HEK293 (cell line): ENCODE measurements at regions not wholly inside any gene's neighbourhood (a gene's known extent, or its start where the extent isn't known, plus 50 kb on each side); places are given as distances from the start of the nearest gene placed in this dataset.

Experiments
- CTCF ChIA-PET: fragments of 350-600 bp; formaldehyde crosslinking; extraction: SDS; loops from one replicate; lab custom pipeline; 2021; ENCODE audit warnings: antibody characterized with exemption; lab: Yijun Ruan, JAX
- POLR2A ChIA-PET: fragments of 300-600 bp; formaldehyde crosslinking; extraction: SDS; loops from one replicate; lab custom pipeline; 2020; ENCODE audit warnings: antibody characterized with exemption, inconsistent platforms; lab: Yijun Ruan, JAX
- H3K27ac ChIP-seq: fragments of 200-500 bp; sonication (Bioruptor generic); 2 replicates; pipeline ENCODE4 v1.5.1; 2014; ENCODE audit warnings: low read depth, low read length, control low read depth, inconsistent platforms; ENCODE audit errors: extremely low read depth
- H3K36me3 ChIP-seq, 2 experiments: fragments of 200-500 bp in 1 of 2; sonication (Bioruptor generic) in 1 of 2; 1 replicate in 1 of 2; 2 replicates in 1 of 2; pipeline ENCODE4 v1.5.1; 2014 to 2017; ENCODE audit warnings: inconsistent platforms in 2 of 2, low read length in 2 of 2; ENCODE audit not compliant: control insufficient read depth in 2 of 2, insufficient read depth in 1 of 2
- H3K4me1 ChIP-seq: fragments of 200-500 bp; sonication (Bioruptor generic); 2 replicates; pipeline ENCODE4 v1.5.1; 2014; ENCODE audit warnings: mild to moderate bottlenecking, low read length, inconsistent platforms; ENCODE audit not compliant: control insufficient read depth, insufficient read depth
- H3K4me3 ChIP-seq: 2 replicates; pipeline ENCODE4 v1.5.1; 2011; ENCODE audit warnings: low read depth, mild to moderate bottlenecking, control low read depth, low read length, moderate library complexity
- H3K9me3 ChIP-seq: fragments of 200-500 bp; sonication (Bioruptor generic); 2 replicates; pipeline ENCODE4 v1.5.1; 2014; ENCODE audit warnings: low read depth, low read length, inconsistent platforms; ENCODE audit not compliant: control insufficient read depth, insufficient read depth
- BCL11B ChIP-seq: fragments of 450-650 bp; formaldehyde crosslinking; IDR thresholded peaks from 2 replicates; pipeline ENCODE4 v1.5.1; 2016; ENCODE audit warnings: low read depth, missing biosample characterization, missing genetic modification characterization
- ELK4 ChIP-seq: IDR thresholded peaks from 2 replicates; pipeline ENCODE4 v1.6.1; 2011; ENCODE audit warnings: mild to moderate bottlenecking, low read depth, low read length, borderline replicate concordance
- GLI2 ChIP-seq: fragments of 450-650 bp; formaldehyde crosslinking; IDR thresholded peaks from 2 replicates; pipeline ENCODE4; 2017; ENCODE audit warnings: missing biosample characterization, missing genetic modification characterization, low read depth, borderline replicate concordance
- KLF7 ChIP-seq: fragments of 450-650 bp; formaldehyde crosslinking; IDR thresholded peaks from 2 replicates; pipeline ENCODE4 v1.5.1; 2016; ENCODE audit warnings: missing biosample characterization, missing genetic modification characterization, borderline replicate concordance
- PRDM2 ChIP-seq: fragments of 450-650 bp; formaldehyde crosslinking; IDR thresholded peaks from 2 replicates; pipeline ENCODE4 v1.5.1; 2016; ENCODE audit warnings: missing biosample characterization, missing genetic modification characterization, borderline replicate concordance
- ZBTB20 ChIP-seq: fragments of 450-650 bp; formaldehyde crosslinking; IDR thresholded peaks from 2 replicates; pipeline ENCODE4 v1.5.1; 2016; ENCODE audit warnings: missing biosample characterization, missing genetic modification characterization
- ZFP69B ChIP-seq: fragments of 450-650 bp; formaldehyde crosslinking; IDR thresholded peaks from 2 replicates; pipeline ENCODE4 v1.5.1; 2016; ENCODE audit warnings: missing biosample characterization, missing genetic modification characterization
- ZNF335 ChIP-seq: fragments of 450-650 bp; formaldehyde crosslinking; conservative IDR thresholded peaks from 2 replicates; pipeline ENCODE4 v1.5.1; 2016; ENCODE audit warnings: missing biosample characterization, missing genetic modification characterization
- ZNF510 ChIP-seq: fragments of 450-650 bp; formaldehyde crosslinking; IDR thresholded peaks from 2 replicates; pipeline ENCODE4 v1.5.1; 2018; ENCODE audit warnings: mild to moderate bottlenecking, missing genetic modification characterization, missing biosample characterization; ENCODE audit not compliant: insufficient replicate concordance
- ZNF561 ChIP-seq: fragments of 450-650 bp; IDR thresholded peaks from 2 replicates; pipeline ENCODE4 v1.5.1; 2018; ENCODE audit warnings: missing biosample characterization, missing genetic modification characterization, borderline replicate concordance
- ZNF571 ChIP-seq: fragments of 450-650 bp; formaldehyde crosslinking; IDR thresholded peaks from 2 replicates; pipeline ENCODE4 v1.5.0; 2017; ENCODE audit warnings: missing biosample characterization, missing genetic modification characterization
- ZNF654 ChIP-seq: fragments of 450-650 bp; formaldehyde crosslinking; IDR thresholded peaks from 2 replicates; pipeline ENCODE4 v1.5.1; 2016; ENCODE audit warnings: low read depth, missing biosample characterization, missing genetic modification characterization
- ZNF76 ChIP-seq: fragments of 450-650 bp; formaldehyde crosslinking; IDR thresholded peaks from 2 replicates; pipeline ENCODE4; 2016; ENCODE audit warnings: low read depth, missing biosample characterization, missing genetic modification characterization, borderline replicate concordance
- ZNF837 ChIP-seq: fragments of 450-650 bp; formaldehyde crosslinking; IDR thresholded peaks from 2 replicates; pipeline ENCODE4 v1.5.1; 2016; ENCODE audit warnings: missing biosample characterization, missing genetic modification characterization
- ZSCAN16 ChIP-seq: fragments of 450-650 bp; formaldehyde crosslinking; IDR thresholded peaks from 2 replicates; pipeline ENCODE4 v1.5.1; 2016; ENCODE audit warnings: missing biosample characterization, missing genetic modification characterization
- ZXDB ChIP-seq: fragments of 450-650 bp; formaldehyde crosslinking; IDR thresholded peaks from 2 replicates; pipeline ENCODE4 v1.5.1; 2016; ENCODE audit warnings: missing biosample characterization, missing genetic modification characterization
- TF ChIP-seq, protein P1 (sequence below): fragments of 450-650 bp; IDR thresholded peaks from 2 replicates; pipeline ENCODE4 v1.5.1; 2018; ENCODE audit warnings: missing biosample characterization, missing genetic modification characterization
- TF ChIP-seq, protein P2 (sequence below): fragments of 450-650 bp; formaldehyde crosslinking; conservative IDR thresholded peaks from 2 replicates; pipeline ENCODE4 v1.5.1; 2016; ENCODE audit warnings: low read depth, missing biosample characterization, missing genetic modification characterization

GRCh38 chr3:1962396-1963088 is 136.1 kb upstream of the CNTN4 start:
- H3K4me3 ChIP-seq: no peak overlapping the region
- no peak overlapping the region for H3K27ac ChIP-seq
- H3K9me3 ChIP-seq: no peaks in the 10 kb centered on the region
- TF ChIP-seq ELK4: no peak
- ChIA-PET POLR2A (no interaction called here), CTCF (interaction anchor here (0.7 to 1.0 kb wide), 2 partner anchors 10 to 13 kb away, joined by 3 to 6 read pairs; no protein-coding TSS in a partner anchor)
- 0 out of 2 replicates have a peak, but pooled peaks cover 3% of the 10 kb centered on the region for H3K4me1 ChIP-seq
- no peaks in the 10 kb centered on the region for H3K36me3 ChIP-seq

- H3K4me3 ChIP-seq: no peak overlapping the region
- no peak for TF ChIP-seq GLI2 (tag by site-specific recombination)
- TF ChIP-seq ZNF335 (tag by site-specific recombination): no peak
- no peak for TF ChIP-seq ZNF654
- no peak for TF ChIP-seq BCL11B
- no peak for TF ChIP-seq ZBTB20 (tag by site-specific recombination)
- TF ChIP-seq ZNF837 (tag by site-specific recombination): no peak
- H3K36me3 ChIP-seq: no peaks in the 10 kb centered on the region
- CTCF ChIA-PET: interaction anchor here (0.6 to 0.7 kb wide), 3 partner anchors 40 to 1008 kb away, joined by 3 to 4 read pairs (median 3); no protein-coding TSS in a partner anchor
- H3K4me1 ChIP-seq: 0 out of 2 replicates have a peak, but pooled peaks cover 3% of the 10 kb centered on the region
- no peaks in the 10 kb centered on the region for H3K9me3 ChIP-seq
- no peak overlapping the region for H3K27ac ChIP-seq
- POLR2A ChIA-PET: no interaction called here
Measured at GRCh38 chr3:1963896-1964295, 134.8 kb upstream of the CNTN4 start.

GRCh38 chr3:1967525-1967924 is 131.1 kb upstream of the CNTN4 start:
- Histone ChIP-seq H3K9me3 (no peaks in the 10 kb centered on the region), H3K27ac (no peak overlapping the region), H3K4me3 (no peak overlapping the region), H3K4me1 (0 out of 2 replicates have a peak, but pooled peaks cover 3% of the 10 kb centered on the region), H3K36me3 (no peaks in the 10 kb centered on the region)
- ChIA-PET CTCF (no interaction called here), POLR2A (no interaction called here)
- TF ChIP-seq, protein P1, sequence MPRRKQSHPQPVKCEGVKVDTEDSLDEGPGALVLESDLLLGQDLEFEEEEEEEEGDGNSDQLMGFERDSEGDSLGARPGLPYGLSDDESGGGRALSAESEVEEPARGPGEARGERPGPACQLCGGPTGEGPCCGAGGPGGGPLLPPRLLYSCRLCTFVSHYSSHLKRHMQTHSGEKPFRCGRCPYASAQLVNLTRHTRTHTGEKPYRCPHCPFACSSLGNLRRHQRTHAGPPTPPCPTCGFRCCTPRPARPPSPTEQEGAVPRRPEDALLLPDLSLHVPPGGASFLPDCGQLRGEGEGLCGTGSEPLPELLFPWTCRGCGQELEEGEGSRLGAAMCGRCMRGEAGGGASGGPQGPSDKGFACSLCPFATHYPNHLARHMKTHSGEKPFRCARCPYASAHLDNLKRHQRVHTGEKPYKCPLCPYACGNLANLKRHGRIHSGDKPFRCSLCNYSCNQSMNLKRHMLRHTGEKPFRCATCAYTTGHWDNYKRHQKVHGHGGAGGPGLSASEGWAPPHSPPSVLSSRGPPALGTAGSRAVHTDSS (tag by site-specific recombination): no peak
- TF ChIP-seq ZNF76 (tag by site-specific recombination) (no peak), ZSCAN16 (no peak), PRDM2 (no peak), ZNF571 (tag by site-specific recombination) (no peak), KLF7 (no peak), GLI2 (tag by site-specific recombination) (no peak), ZFP69B (tag by site-specific recombination) (no peak), ZNF561 (tag by site-specific recombination) (no peak), ZNF510 (tag by site-specific recombination) (no peak), ZXDB (no peak)
- TF ChIP-seq, protein P2, sequence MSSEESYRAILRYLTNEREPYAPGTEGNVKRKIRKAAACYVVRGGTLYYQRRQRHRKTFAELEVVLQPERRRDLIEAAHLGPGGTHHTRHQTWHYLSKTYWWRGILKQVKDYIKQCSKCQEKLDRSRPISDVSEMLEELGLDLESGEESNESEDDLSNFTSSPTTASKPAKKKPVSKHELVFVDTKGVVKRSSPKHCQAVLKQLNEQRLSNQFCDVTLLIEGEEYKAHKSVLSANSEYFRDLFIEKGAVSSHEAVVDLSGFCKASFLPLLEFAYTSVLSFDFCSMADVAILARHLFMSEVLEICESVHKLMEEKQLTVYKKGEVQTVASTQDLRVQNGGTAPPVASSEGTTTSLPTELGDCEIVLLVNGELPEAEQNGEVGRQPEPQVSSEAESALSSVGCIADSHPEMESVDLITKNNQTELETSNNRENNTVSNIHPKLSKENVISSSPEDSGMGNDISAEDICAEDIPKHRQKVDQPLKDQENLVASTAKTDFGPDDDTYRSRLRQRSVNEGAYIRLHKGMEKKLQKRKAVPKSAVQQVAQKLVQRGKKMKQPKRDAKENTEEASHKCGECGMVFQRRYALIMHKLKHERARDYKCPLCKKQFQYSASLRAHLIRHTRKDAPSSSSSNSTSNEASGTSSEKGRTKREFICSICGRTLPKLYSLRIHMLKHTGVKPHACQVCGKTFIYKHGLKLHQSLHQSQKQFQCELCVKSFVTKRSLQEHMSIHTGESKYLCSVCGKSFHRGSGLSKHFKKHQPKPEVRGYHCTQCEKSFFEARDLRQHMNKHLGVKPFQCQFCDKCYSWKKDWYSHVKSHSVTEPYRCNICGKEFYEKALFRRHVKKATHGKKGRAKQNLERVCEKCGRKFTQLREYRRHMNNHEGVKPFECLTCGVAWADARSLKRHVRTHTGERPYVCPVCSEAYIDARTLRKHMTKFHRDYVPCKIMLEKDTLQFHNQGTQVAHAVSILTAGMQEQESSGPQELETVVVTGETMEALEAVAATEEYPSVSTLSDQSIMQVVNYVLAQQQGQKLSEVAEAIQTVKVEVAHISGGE (tag by site-specific recombination): no peak
